CD14-positive monocyte (primary cell): ENCODE measurements at regions not wholly inside any gene's neighbourhood (a gene's known extent, or its start where the extent isn't known, plus 50 kb on each side); places are given as distances from the start of the nearest gene placed in this dataset.

Experiments used
- DNase-seq, 3 donors: peaks; one replicate each; pipeline ENCODE4 v3.0.0-alpha.2; 2011 to 2022
- H2AFZ ChIP-seq: 2 replicates; pipeline ENCODE4 v1.6.0; 2012; ENCODE audit warnings: mild to moderate bottlenecking, low read depth, low read length, inconsistent platforms; ENCODE audit not compliant: insufficient read depth, poor library complexity, severe bottlenecking
- H3K27ac ChIP-seq, 2 donors: 1 replicate in 1 of 2; 2 replicates in 1 of 2; pipeline ENCODE4 v1.5.1; 2012 to 2013; ENCODE audit warnings: low read length in 2 of 2, control low read depth in 1 of 2, inconsistent platforms in 1 of 2, low read depth in 1 of 2, mild to moderate bottlenecking in 1 of 2
- H3K27me3 ChIP-seq, 2 donors: one replicate each; pipeline versions ENCODE4 v1.6.0 to v1.6.1; 2011 to 2013; ENCODE audit warnings: low read length in 2 of 2; ENCODE audit not compliant: control insufficient read depth in 2 of 2, insufficient read depth in 2 of 2
- H3K36me3 ChIP-seq, 2 donors: replicated peaks in 1 of 2; 1 replicate in 1 of 2; 2 replicates in 1 of 2; pipeline versions ENCODE4 v1.5.1 to v1.6.1; 2012 to 2013; ENCODE audit warnings: low read length in 2 of 2, control low read depth in 1 of 2, inconsistent platforms in 1 of 2, mild to moderate bottlenecking in 1 of 2; ENCODE audit not compliant: insufficient read depth in 2 of 2, control insufficient read depth in 1 of 2
- H3K4me1 ChIP-seq, 2 donors: 1 replicate in 1 of 2; 2 replicates in 1 of 2; pipeline versions ENCODE4 v1.5.1 to v1.6.1; 2012 to 2013; ENCODE audit warnings: low read length in 2 of 2, control low read depth in 1 of 2, inconsistent platforms in 1 of 2, mild to moderate bottlenecking in 1 of 2, moderate library complexity in 1 of 2; ENCODE audit not compliant: insufficient read depth in 2 of 2, control insufficient read depth in 1 of 2
- H3K4me2 ChIP-seq: replicated peaks from 2 replicates; pipeline ENCODE3; 2012; ENCODE audit warnings: low read length, moderate library complexity, mild to moderate bottlenecking; ENCODE audit not compliant: poor library complexity, severe bottlenecking; ENCODE audit errors: extremely low read depth
- H3K4me3 ChIP-seq, 3 experiments: fragments of 200-600 bp in 1 of 3; sonication (generic) in 1 of 3; replicated peaks in 1 of 3; 1 replicate in 2 of 3; 2 replicates in 1 of 3; pipeline ENCODE4 v1.5.1; 2011 to 2013; ENCODE audit warnings: low read length in 3 of 3, mild to moderate bottlenecking in 3 of 3, control low read depth in 2 of 3, low read depth in 2 of 3, inconsistent platforms in 1 of 3, moderate library complexity in 1 of 3
- H3K79me2 ChIP-seq: 2 replicates; pipeline ENCODE4 v1.6.0; 2012; ENCODE audit warnings: mild to moderate bottlenecking, control low read depth, inconsistent platforms, low read length, moderate library complexity; ENCODE audit not compliant: insufficient read depth
- H3K9ac ChIP-seq: 2 replicates; pipeline ENCODE4 v1.6.0; 2017; ENCODE audit warnings: low read length, mild to moderate bottlenecking; ENCODE audit not compliant: insufficient read depth, poor library complexity, severe bottlenecking
- H3K9me3 ChIP-seq, 2 donors: replicated peaks in 1 of 2; 1 replicate in 1 of 2; 2 replicates in 1 of 2; pipeline versions ENCODE4 v1.5.1 to v1.6.1; 2012 to 2013; ENCODE audit warnings: low read length in 2 of 2, control low read depth in 1 of 2; ENCODE audit not compliant: control insufficient read depth in 1 of 2, insufficient read depth in 1 of 2
- H4K20me1 ChIP-seq: 2 replicates; pipeline ENCODE4 v1.6.0; 2012; ENCODE audit warnings: mild to moderate bottlenecking, low read length, control low read depth, moderate library complexity; ENCODE audit not compliant: insufficient read depth
- H3K27ac Mint-ChIP-seq, 7 donors: one replicate each; pipeline ENCODE4 v1.8.0; 2020; ENCODE audit warnings: mild to moderate bottlenecking in 7 of 7, mixed read lengths in 7 of 7, moderate library complexity in 6 of 7, inconsistent platforms in 2 of 7
- H3K27me3 Mint-ChIP-seq, 3 donors: one replicate each; pipeline ENCODE4 v1.8.0; 2021 to 2022; ENCODE audit warnings: low read depth in 3 of 3, mild to moderate bottlenecking in 3 of 3, mixed read lengths in 3 of 3, moderate library complexity in 3 of 3, inconsistent platforms in 1 of 3
- H3K36me3 Mint-ChIP-seq, 2 donors: one replicate each; pipeline ENCODE4 v1.8.0; 2020; ENCODE audit warnings: mixed read lengths in 2 of 2, inconsistent platforms in 1 of 2, mild to moderate bottlenecking in 1 of 2
- H3K4me1 Mint-ChIP-seq: one replicate; pipeline ENCODE4 v1.8.0; 2020; ENCODE audit warnings: mild to moderate bottlenecking, mixed read lengths
- H3K4me3 Mint-ChIP-seq, 2 donors: one replicate each; pipeline ENCODE4 v1.8.0; 2020; ENCODE audit warnings: mild to moderate bottlenecking in 2 of 2, mixed read lengths in 2 of 2, moderate library complexity in 1 of 2
- H3K9me3 Mint-ChIP-seq, 7 donors: one replicate each; pipeline ENCODE4 v1.8.0; 2020 to 2022; ENCODE audit warnings: mixed read lengths in 7 of 7, mild to moderate bottlenecking in 6 of 7, moderate library complexity in 6 of 7, inconsistent platforms in 2 of 7
- WGBS: methylation state at CpG from one replicate; pipeline ENCODE4 v1.1.5; 2013; ENCODE audit warnings: missing lambda C conversion rate; ENCODE audit not compliant: insufficient coverage; 5-methylcytosine and 5-hydroxymethylcytosine counted together
- intact Hi-C, 2 donors: fragments of 100-400 bp; cut with micrococcal nuclease; formaldehyde crosslinking; loops; one replicate each; pipeline versions ENCODE4 v1.15.0 to v1.15.1; 2023
- TF ChIP-seq, protein P1 (sequence below): fragments of 200-600 bp; IDR thresholded peaks from one replicate; pipeline ENCODE4 v1.8.0; 2022; ENCODE audit warnings: antibody characterized with exemption, mild to moderate bottlenecking

DNA sequence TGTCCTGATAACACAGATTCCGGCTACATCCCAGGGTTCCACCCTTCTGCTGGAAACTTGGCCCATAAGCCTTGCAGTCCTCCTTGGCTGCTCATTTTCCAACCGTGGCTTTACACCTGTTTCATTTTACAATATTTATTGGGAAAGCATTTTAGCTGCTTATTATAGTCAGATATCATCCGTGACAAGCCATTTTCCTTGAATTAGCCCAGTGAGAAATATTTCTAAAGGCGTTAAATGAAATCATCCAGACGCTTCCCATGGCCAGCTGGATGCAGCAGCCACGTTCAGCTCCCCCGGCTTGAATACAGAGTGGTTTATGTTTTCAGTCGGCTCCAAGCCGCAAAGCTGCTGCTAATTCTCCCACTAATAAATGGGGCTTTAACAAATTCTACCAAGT is 245.0 kb upstream of the PELI2 start:
- Mint-ChIP-seq H3K27ac (no peak overlapping the region), H3K36me3 (no peaks in the 10 kb centered on the region), H3K4me1 (peaks cover 2% of the 10 kb centered on the region), H3K9me3 (no peaks in the 10 kb centered on the region), H3K4me3 (no peak overlapping the region), H3K27me3 (peaks cover 3 to 7% (median 4%) of the 10 kb centered on the region in 3 donors)
- DNase-seq: no peak
- H2AFZ ChIP-seq: no peak overlapping the region
- H3K9ac ChIP-seq: no peak overlapping the region
- no peak overlapping the region for H3K27ac ChIP-seq
- TF ChIP-seq, protein P1, sequence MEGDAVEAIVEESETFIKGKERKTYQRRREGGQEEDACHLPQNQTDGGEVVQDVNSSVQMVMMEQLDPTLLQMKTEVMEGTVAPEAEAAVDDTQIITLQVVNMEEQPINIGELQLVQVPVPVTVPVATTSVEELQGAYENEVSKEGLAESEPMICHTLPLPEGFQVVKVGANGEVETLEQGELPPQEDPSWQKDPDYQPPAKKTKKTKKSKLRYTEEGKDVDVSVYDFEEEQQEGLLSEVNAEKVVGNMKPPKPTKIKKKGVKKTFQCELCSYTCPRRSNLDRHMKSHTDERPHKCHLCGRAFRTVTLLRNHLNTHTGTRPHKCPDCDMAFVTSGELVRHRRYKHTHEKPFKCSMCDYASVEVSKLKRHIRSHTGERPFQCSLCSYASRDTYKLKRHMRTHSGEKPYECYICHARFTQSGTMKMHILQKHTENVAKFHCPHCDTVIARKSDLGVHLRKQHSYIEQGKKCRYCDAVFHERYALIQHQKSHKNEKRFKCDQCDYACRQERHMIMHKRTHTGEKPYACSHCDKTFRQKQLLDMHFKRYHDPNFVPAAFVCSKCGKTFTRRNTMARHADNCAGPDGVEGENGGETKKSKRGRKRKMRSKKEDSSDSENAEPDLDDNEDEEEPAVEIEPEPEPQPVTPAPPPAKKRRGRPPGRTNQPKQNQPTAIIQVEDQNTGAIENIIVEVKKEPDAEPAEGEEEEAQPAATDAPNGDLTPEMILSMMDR: no peak
- no peaks in the 10 kb centered on the region for H3K36me3 ChIP-seq
- H3K79me2 ChIP-seq: no peaks in the 10 kb centered on the region
- H4K20me1 ChIP-seq: no peaks in the 10 kb centered on the region
- no peaks in the 10 kb centered on the region for H3K27me3 ChIP-seq
- intact Hi-C loops: no loop called here
- WGBS: 79% methylated on average over 3 of the region's 9 CpGs
- no peaks in the 10 kb centered on the region for H3K9me3 ChIP-seq
- no peak overlapping the region for H3K4me2 ChIP-seq
- H3K4me1 ChIP-seq: peaks cover under 1 to 1% of the 10 kb centered on the region in 2 donors
- no peak overlapping the region for H3K4me3 ChIP-seq

DNA sequence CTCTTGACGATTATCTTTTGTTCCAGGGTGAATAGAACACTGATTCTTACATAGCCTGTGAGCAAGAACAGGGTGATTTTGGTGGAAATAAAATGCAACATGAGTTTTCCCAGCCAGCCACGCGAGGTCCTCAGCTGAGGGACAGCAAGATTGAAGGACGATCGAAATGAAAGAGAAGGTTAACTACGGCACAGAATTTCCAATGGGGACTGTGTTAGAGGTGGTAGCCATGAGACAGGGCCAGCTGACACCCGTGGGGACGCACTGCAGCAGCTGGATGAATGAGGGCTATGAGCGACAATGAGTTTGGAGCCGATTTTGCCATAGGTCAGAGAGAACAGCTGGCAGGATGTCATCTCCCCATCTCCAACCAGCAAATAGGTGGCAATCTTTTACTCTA is 243.4 kb upstream of the PELI2 start:
- H3K79me2 ChIP-seq: no peaks in the 10 kb centered on the region
- Mint-ChIP-seq H3K27ac (no peak overlapping the region), H3K27me3 (peaks cover 3 to 10% (median 5%) of the 10 kb centered on the region in 3 donors), H3K4me3 (no peak overlapping the region), H3K36me3 (no peaks in the 10 kb centered on the region), H3K9me3 (peaks cover 0 to under 1% (median 0%) of the 10 kb centered on the region in 7 donors), H3K4me1 (no peaks in the 10 kb centered on the region)
- H2AFZ ChIP-seq: no peak overlapping the region
- no peaks in the 10 kb centered on the region for H3K9me3 ChIP-seq
- TF ChIP-seq, protein P1: no peak
- no peaks in the 10 kb centered on the region for H3K4me1 ChIP-seq
- intact Hi-C loops: no loop called here
- H4K20me1 ChIP-seq: no peaks in the 10 kb centered on the region
- WGBS: 82% methylated on average over 6 of the region's 10 CpGs
- H3K27ac ChIP-seq: no peak overlapping the region
- no peak for DNase-seq
- no peak overlapping the region for H3K4me2 ChIP-seq
- H3K4me3 ChIP-seq: no peak overlapping the region
- H3K36me3 ChIP-seq: no peaks in the 10 kb centered on the region
- no peaks in the 10 kb centered on the region for H3K27me3 ChIP-seq
- H3K9ac ChIP-seq: no peak overlapping the region
